Mesothelial cell of epicardium (in vitro differentiated cells): ENCODE measurements at regions not wholly inside any gene's neighbourhood (a gene's known extent, or its start where the extent isn't known, plus 50 kb on each side); places are given as distances from the start of the nearest gene placed in this dataset.

Source experiments
- DNase-seq, 2 experiments: peaks; one replicate each; pipeline ENCODE4 v3.0.0; 2021; ENCODE audit warnings: low spot score in 2 of 2; ENCODE audit not compliant: unreplicated experiment in 2 of 2
- H3K27ac Mint-ChIP-seq: 2 replicates; pipeline ENCODE4 v1.8.0; 2021; ENCODE audit warnings: mixed read lengths
- H3K27me3 Mint-ChIP-seq: 2 replicates; pipeline ENCODE4 v1.8.0; 2021; ENCODE audit warnings: low read depth, mixed read lengths
- H3K36me3 Mint-ChIP-seq: 2 replicates; pipeline ENCODE4 v1.8.0; 2021; ENCODE audit warnings: mixed read lengths
- H3K4me1 Mint-ChIP-seq: 2 replicates; pipeline ENCODE4 v1.8.0; 2021; ENCODE audit warnings: mixed read lengths
- H3K4me3 Mint-ChIP-seq: 2 replicates; pipeline ENCODE4 v1.8.0; 2021; ENCODE audit warnings: mild to moderate bottlenecking, moderate library complexity, mixed read lengths
- H3K9me3 Mint-ChIP-seq: 2 replicates; pipeline ENCODE4 v1.8.0; 2021; ENCODE audit warnings: mixed read lengths
- TF ChIP-seq, protein P1 (sequence below): fragments of 200-600 bp; sonication (generic); IDR thresholded peaks from one replicate; pipeline ENCODE4 v1.5.0; 2021; ENCODE audit warnings: antibody characterized with exemption; ENCODE audit not compliant: unreplicated experiment

DNA sequence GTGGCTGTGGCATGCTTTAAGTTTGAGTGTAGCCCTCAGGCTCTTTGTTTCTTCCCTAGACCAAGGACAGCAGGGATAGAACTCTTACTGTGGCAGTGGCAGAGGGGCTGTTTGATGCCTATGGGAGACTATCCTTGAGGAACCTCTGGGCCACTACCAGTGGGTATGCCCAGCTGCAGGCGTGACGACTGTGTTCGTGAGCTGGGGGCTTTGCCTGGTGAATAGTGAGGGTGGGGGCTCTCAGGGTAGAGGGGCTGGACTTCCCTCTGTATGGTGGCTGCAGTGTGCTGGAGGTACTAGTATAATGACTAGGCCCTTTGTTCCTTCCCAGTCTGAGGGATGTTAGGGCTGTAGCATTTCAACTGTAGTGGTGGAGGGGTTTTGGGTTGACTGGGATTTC is 1242.0 kb downstream of the KHDRBS2 start:
- DNase-seq: no peak
- no peaks in the 10 kb centered on the region for H3K27me3 Mint-ChIP-seq
- no peaks in the 10 kb centered on the region for H3K36me3 Mint-ChIP-seq
- TF ChIP-seq, protein P1, sequence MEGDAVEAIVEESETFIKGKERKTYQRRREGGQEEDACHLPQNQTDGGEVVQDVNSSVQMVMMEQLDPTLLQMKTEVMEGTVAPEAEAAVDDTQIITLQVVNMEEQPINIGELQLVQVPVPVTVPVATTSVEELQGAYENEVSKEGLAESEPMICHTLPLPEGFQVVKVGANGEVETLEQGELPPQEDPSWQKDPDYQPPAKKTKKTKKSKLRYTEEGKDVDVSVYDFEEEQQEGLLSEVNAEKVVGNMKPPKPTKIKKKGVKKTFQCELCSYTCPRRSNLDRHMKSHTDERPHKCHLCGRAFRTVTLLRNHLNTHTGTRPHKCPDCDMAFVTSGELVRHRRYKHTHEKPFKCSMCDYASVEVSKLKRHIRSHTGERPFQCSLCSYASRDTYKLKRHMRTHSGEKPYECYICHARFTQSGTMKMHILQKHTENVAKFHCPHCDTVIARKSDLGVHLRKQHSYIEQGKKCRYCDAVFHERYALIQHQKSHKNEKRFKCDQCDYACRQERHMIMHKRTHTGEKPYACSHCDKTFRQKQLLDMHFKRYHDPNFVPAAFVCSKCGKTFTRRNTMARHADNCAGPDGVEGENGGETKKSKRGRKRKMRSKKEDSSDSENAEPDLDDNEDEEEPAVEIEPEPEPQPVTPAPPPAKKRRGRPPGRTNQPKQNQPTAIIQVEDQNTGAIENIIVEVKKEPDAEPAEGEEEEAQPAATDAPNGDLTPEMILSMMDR: no peak
- no peak overlapping the region for H3K4me3 Mint-ChIP-seq
- H3K4me1 Mint-ChIP-seq: no peaks in the 10 kb centered on the region
- peaks cover 43% of the 10 kb centered on the region for H3K9me3 Mint-ChIP-seq
- no peak overlapping the region for H3K27ac Mint-ChIP-seq
